ENCODE measurements at regions not wholly inside any gene's neighbourhood (a gene's known extent, or its start where the extent isn't known, plus 50 kb on each side); places are given as distances from the start of the nearest gene placed in this dataset.

DNA sequence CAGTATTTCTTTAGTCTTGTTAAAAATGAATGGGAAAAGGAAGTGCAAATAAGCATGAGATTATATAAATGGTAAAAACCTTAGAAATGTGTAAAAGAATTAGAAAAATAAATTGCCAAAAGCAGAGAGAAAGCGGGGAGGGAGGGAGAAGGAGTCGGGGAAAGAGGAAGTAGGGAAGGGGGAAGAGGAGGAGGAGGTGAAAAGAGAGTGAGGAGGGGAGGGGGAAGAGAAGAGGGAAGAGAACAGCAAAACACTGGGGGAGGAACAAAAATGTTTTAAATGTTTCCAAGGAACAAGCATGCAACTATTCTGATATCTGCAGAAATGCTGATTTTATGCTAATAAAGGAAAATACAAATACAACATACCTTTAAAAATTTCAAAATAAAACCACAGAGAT, 317.5 kb downstream of the PIK3R1 start:
- TF ChIP-seq POLR2A (IDR thresholded peaks at IDR 0.05; ENCODE audit: low read depth, low read length) (no peak), POLR2AphosphoS5 (IDR thresholded peaks at IDR 0.05; ENCODE audit: low read depth, low read length) (no peak), TAF1 (IDR thresholded peaks at IDR 0.05; ENCODE audit: borderline replicate concordance, low read depth, low read length) (no peak)

Data from GM12892 (cell line).